ENCODE measurements at regions not wholly inside any gene's neighbourhood (a gene's known extent, or its start where the extent isn't known, plus 50 kb on each side); places are given as distances from the start of the nearest gene placed in this dataset.

DNA sequence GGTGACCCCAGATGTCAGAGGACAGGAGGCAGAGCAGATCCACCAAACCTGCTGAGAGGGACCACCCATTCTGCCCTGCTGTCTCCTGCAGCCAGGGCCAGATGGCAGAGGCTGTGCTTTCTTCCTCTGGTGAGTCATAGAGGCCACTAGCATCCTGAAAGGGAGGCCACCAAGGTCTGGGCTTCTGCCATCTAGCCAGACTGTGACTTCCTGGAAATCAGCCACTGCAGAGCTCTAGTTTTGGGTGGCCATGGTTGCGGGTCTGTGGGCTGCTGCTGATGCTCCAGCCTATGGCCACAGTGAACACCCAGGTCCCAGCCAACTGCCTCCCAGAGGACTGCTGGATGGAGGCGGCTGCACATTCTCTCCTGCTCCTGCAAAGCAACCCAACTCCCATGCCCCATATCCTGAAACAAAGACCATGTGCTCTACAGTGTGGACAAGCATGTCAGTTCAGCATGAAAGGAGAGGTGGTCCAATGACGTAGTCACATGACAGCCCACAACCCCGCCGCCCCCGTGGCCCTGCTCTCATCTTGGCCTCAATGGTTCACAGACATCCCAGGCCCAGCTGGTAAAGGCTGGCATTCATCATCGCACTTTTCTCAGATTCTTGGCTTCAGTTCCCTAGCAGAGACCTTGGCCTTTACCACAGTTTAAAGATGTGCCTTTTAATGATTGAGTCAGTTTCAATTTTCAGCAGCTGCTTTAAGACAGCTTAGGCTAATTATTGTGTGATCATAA is 73.9 kb upstream of the CXCL12 start (continued):
- TF ChIP-seq, protein P1, sequence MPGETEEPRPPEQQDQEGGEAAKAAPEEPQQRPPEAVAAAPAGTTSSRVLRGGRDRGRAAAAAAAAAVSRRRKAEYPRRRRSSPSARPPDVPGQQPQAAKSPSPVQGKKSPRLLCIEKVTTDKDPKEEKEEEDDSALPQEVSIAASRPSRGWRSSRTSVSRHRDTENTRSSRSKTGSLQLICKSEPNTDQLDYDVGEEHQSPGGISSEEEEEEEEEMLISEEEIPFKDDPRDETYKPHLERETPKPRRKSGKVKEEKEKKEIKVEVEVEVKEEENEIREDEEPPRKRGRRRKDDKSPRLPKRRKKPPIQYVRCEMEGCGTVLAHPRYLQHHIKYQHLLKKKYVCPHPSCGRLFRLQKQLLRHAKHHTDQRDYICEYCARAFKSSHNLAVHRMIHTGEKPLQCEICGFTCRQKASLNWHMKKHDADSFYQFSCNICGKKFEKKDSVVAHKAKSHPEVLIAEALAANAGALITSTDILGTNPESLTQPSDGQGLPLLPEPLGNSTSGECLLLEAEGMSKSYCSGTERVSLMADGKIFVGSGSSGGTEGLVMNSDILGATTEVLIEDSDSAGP (CRISPR knock-in tag; IDR thresholded peaks at IDR 0.05): no peak
- no peak for TF ChIP-seq TAF9B (IDR thresholded peaks at IDR 0.05; ENCODE audit: partially characterized antibody)
- TF ChIP-seq ARID1B (IDR thresholded peaks at IDR 0.05): no peak
- TF ChIP-seq, protein P2, sequence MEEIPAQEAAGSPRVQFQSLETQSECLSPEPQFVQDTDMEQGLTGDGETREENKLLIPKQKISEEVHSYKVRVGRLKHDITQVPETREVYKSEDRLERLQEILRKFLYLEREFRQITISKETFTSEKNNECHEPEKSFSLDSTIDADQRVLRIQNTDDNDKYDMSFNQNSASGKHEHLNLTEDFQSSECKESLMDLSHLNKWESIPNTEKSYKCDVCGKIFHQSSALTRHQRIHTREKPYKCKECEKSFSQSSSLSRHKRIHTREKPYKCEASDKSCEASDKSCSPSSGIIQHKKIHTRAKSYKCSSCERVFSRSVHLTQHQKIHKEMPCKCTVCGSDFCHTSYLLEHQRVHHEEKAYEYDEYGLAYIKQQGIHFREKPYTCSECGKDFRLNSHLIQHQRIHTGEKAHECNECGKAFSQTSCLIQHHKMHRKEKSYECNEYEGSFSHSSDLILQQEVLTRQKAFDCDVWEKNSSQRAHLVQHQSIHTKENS (CRISPR knock-in tag; IDR thresholded peaks at IDR 0.05): no peak

DNA sequence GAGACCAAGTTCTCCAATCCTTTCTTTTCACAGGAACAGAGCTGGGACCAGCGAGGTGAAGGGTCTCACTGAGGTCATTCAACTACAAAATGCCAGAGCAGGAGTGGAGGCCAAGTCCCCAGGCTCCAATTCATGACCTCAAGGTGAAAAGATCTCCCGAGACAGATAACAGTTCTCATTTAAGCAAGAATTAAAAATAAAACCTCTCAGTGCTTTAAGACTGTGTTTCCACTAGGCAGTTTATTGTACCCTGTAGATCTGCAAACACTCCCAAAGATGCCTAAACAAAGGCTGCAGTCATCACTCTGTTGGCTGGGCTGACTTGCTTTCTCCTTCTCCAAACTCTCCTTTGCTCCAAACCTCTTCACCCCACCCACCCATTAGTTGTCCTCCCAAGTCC is 74.8 kb upstream of the CXCL12 start:
- 0% methylated on average over 2 of the region's 2 CpGs for WGBS (ENCODE audit: insufficient coverage, low coverage, missing lambda C conversion rate)
- in situ Hi-C loops (cut with MboI): no loop called here
- FAIRE-seq: no peak
- TF ChIP-seq PCBP1 (IDR thresholded peaks at IDR 0.05; ENCODE audit: low read depth, low read length, poor library complexity, severe bottlenecking) (no peak), ZNF165 (CRISPR knock-in tag; IDR thresholded peaks at IDR 0.05; ENCODE audit: borderline replicate concordance) (no peak), XRCC5 (IDR thresholded peaks at IDR 0.05; ENCODE audit: low read depth, low read length) (no peak), POLR2G (IDR thresholded peaks at IDR 0.05; ENCODE audit: low read depth, low read length) (no peak), TCF3 (CRISPR knock-in tag; IDR thresholded peaks at IDR 0.05) (no peak), ZNF76 (CRISPR knock-in tag; IDR thresholded peaks at IDR 0.05; ENCODE audit: borderline replicate concordance) (no peak), RBM34 (IDR thresholded peaks at IDR 0.05; ENCODE audit: borderline replicate concordance, insufficient read depth, low read length) (no peak)
- TF ChIP-seq, protein P3, sequence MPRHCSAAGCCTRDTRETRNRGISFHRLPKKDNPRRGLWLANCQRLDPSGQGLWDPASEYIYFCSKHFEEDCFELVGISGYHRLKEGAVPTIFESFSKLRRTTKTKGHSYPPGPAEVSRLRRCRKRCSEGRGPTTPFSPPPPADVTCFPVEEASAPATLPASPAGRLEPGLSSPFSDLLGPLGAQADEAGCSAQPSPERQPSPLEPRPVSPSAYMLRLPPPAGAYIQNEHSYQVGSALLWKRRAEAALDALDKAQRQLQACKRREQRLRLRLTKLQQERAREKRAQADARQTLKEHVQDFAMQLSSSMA (CRISPR knock-in tag; IDR thresholded peaks at IDR 0.05): no peak
- TF ChIP-seq, protein P4, sequence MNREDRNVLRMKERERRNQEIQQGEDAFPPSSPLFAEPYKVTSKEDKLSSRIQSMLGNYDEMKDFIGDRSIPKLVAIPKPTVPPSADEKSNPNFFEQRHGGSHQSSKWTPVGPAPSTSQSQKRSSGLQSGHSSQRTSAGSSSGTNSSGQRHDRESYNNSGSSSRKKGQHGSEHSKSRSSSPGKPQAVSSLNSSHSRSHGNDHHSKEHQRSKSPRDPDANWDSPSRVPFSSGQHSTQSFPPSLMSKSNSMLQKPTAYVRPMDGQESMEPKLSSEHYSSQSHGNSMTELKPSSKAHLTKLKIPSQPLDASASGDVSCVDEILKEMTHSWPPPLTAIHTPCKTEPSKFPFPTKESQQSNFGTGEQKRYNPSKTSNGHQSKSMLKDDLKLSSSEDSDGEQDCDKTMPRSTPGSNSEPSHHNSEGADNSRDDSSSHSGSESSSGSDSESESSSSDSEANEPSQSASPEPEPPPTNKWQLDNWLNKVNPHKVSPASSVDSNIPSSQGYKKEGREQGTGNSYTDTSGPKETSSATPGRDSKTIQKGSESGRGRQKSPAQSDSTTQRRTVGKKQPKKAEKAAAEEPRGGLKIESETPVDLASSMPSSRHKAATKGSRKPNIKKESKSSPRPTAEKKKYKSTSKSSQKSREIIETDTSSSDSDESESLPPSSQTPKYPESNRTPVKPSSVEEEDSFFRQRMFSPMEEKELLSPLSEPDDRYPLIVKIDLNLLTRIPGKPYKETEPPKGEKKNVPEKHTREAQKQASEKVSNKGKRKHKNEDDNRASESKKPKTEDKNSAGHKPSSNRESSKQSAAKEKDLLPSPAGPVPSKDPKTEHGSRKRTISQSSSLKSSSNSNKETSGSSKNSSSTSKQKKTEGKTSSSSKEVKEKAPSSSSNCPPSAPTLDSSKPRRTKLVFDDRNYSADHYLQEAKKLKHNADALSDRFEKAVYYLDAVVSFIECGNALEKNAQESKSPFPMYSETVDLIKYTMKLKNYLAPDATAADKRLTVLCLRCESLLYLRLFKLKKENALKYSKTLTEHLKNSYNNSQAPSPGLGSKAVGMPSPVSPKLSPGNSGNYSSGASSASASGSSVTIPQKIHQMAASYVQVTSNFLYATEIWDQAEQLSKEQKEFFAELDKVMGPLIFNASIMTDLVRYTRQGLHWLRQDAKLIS (CRISPR knock-in tag; IDR thresholded peaks at IDR 0.05): no peak

More for the DNA sequence above, 74.8 kb upstream of the CXCL12 start:
- H3K79me2 ChIP-seq (ENCODE audit: control insufficient read depth, insufficient read depth, low read length): no peaks in the 10 kb centered on the region
- H3K4me3 ChIP-seq: no peak overlapping the region
- no peak for ATAC-seq
- H3K9me3 ChIP-seq (replicated peaks; ENCODE audit: control insufficient read depth, insufficient read depth, low read depth, low read length): no peaks in the 10 kb centered on the region
- H4K20me1 ChIP-seq (replicated peaks; ENCODE audit: control insufficient read depth, insufficient read depth, low read length): 0 out of 2 replicates have a peak, but pooled peaks cover 2% of the 10 kb centered on the region
- no TSS peak for BruUV-seq (replicated peaks)
- H3K36me3 ChIP-seq (ENCODE audit: control insufficient read depth, insufficient read depth, low read length): no peaks in the 10 kb centered on the region
- intact Hi-C loops (cut with micrococcal nuclease): no loop called here
- peaks cover 0 to 5% of the 10 kb centered on the region in 2 experiments; a peak in 1 of 5 replicates for H3K27me3 ChIP-seq (ENCODE audit: control insufficient read depth in 2 of 2, insufficient read depth in 2 of 2, low read length in 2 of 2)
- no peak overlapping the region for H3K4me2 ChIP-seq (ENCODE audit: insufficient read depth, low read length)
- CTCF ChIA-PET (ENCODE audit: low intra/inter-chr PET ratio): no interaction called here
- H3K27ac ChIP-seq (ENCODE audit: extremely low read depth, low read depth, low read length): no peak overlapping the region
- no peak for DNase-seq (ENCODE audit: extremely low read depth in 1 of 4, low spot score in 3 of 4)
- no peaks in the 10 kb centered on the region for H3K9me1 ChIP-seq (ENCODE audit: control insufficient read depth, insufficient read depth, low read length)
- no peaks in the 10 kb centered on the region for H3K4me1 ChIP-seq (replicated peaks in 1 of 2; ENCODE audit: control insufficient read depth in 2 of 2, insufficient read depth in 2 of 2, low read length in 2 of 2)
- H2AFZ ChIP-seq (ENCODE audit: low read depth, low read length): no peak overlapping the region
- no peak overlapping the region for H3K9ac ChIP-seq (ENCODE audit: insufficient read depth in 1 of 2, low read depth in 2 of 2, low read length in 2 of 2)
- POLR2A ChIA-PET: interaction anchor here (0.5 kb wide), 1 partner anchor 49 kb away, joined by 3 read pairs; no protein-coding TSS in a partner anchor

Data from K562 (cell line).